WERI-Rb-1 (cell line): ENCODE measurements at regions not wholly inside any gene's neighbourhood (a gene's known extent, or its start where the extent isn't known, plus 50 kb on each side); places are given as distances from the start of the nearest gene placed in this dataset.

ENCODE experiments used
- DNase-seq: peaks from one replicate; pipeline ENCODE4 v3.0.0-alpha.2; 2020
- H3K27ac ChIP-seq: fragments of 250-450 bp; sonication (Bioruptor Pico); 2 replicates; pipeline ENCODE4 v1.5.1; 2020; ENCODE audit warnings: mild to moderate bottlenecking, moderate library complexity
- H3K27me3 ChIP-seq: fragments of 250-450 bp; sonication (Bioruptor Pico); 2 replicates; pipeline ENCODE4 v1.5.1; 2021; ENCODE audit warnings: mild to moderate bottlenecking, low read depth, moderate library complexity; ENCODE audit not compliant: insufficient read depth, severe bottlenecking
- H3K36me3 ChIP-seq: fragments of 250-450 bp; sonication (Bioruptor Pico); 2 replicates; pipeline ENCODE4 v1.5.1; 2020; ENCODE audit warnings: mild to moderate bottlenecking, moderate library complexity
- H3K4me3 ChIP-seq: 2 replicates; pipeline ENCODE4 v1.5.1; 2011; ENCODE audit warnings: low read depth, mild to moderate bottlenecking, control low read depth, low read length
- H3K9me3 ChIP-seq: fragments of 250-450 bp; sonication (Bioruptor Pico); 2 replicates; pipeline ENCODE4 v1.5.1; 2021; ENCODE audit warnings: mild to moderate bottlenecking, moderate library complexity; ENCODE audit not compliant: severe bottlenecking
- TF ChIP-seq, protein P1 (sequence below): IDR thresholded peaks from 2 replicates; pipeline ENCODE4 v1.5.1; 2011; ENCODE audit warnings: low read depth, mild to moderate bottlenecking, control low read depth, inconsistent platforms, low read length

DNA sequence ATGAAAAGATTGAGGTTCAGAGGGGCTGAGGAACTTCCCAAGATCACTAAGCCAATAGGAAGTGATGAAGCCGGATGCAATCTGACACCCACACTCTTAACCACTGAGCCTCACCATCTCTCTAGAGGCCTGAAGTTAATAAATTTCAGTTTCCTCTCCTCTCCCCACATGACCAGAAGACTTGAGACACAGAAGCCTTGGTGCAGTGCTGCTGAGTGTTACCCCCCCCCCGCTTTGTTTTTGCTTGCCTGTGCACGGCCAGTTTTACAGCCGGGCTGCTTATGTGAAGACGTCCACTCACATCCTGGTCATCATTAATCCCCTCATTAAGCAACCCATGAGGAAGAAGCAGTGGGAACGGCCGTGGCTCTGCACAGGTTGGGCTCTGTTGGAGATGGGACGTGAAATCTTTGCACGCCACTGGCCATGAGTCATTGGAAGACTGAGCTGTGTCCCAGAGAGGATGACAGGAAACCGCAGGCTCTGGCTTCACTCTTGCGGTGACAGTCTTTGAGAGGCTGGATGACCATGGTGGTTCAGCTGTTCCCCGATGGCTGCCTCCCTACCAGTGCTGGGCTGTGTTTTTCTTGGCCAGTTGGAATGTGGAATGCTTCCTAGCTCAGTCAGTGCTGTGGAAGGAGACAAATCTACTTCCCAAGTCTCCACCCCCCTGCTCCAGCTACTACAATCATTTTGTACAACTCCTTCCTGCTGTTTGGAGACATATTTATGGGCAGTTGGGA, 232.6 kb upstream of the LRTM1 start:
- no peak for DNase-seq
- Histone ChIP-seq H3K27me3 (no peaks in the 10 kb centered on the region), H3K4me3 (no peak overlapping the region), H3K27ac (no peak overlapping the region), H3K9me3 (no peaks in the 10 kb centered on the region), H3K36me3 (no peaks in the 10 kb centered on the region)
- TF ChIP-seq, protein P1, sequence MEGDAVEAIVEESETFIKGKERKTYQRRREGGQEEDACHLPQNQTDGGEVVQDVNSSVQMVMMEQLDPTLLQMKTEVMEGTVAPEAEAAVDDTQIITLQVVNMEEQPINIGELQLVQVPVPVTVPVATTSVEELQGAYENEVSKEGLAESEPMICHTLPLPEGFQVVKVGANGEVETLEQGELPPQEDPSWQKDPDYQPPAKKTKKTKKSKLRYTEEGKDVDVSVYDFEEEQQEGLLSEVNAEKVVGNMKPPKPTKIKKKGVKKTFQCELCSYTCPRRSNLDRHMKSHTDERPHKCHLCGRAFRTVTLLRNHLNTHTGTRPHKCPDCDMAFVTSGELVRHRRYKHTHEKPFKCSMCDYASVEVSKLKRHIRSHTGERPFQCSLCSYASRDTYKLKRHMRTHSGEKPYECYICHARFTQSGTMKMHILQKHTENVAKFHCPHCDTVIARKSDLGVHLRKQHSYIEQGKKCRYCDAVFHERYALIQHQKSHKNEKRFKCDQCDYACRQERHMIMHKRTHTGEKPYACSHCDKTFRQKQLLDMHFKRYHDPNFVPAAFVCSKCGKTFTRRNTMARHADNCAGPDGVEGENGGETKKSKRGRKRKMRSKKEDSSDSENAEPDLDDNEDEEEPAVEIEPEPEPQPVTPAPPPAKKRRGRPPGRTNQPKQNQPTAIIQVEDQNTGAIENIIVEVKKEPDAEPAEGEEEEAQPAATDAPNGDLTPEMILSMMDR = no peak

DNA sequence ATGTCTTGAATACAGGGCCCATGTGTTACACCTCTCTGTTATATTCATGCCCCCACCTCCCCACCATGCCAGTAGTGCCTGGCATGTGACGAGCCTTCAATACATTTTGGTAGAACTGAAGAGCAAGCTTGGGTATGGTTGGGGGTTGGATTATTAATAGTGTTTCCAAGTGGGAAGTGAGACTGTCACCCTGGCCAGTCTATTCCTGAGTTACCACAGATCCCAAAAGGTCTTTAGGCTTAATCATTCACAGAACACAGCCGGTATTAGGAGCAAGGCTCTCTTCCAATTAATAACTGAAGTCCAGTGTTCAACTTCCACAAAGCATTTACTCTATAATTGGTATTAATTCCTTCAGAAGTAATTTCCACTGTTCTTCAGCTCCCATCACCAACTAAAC, 231.9 kb upstream of the LRTM1 start:
- DNase-seq = no peak
- H3K9me3 ChIP-seq = no peaks in the 10 kb centered on the region
- no peaks in the 10 kb centered on the region for H3K36me3 ChIP-seq
- TF ChIP-seq, protein P1 = no peak
- no peak overlapping the region for H3K4me3 ChIP-seq
- H3K27me3 ChIP-seq = no peaks in the 10 kb centered on the region
- H3K27ac ChIP-seq = no peak overlapping the region

DNA sequence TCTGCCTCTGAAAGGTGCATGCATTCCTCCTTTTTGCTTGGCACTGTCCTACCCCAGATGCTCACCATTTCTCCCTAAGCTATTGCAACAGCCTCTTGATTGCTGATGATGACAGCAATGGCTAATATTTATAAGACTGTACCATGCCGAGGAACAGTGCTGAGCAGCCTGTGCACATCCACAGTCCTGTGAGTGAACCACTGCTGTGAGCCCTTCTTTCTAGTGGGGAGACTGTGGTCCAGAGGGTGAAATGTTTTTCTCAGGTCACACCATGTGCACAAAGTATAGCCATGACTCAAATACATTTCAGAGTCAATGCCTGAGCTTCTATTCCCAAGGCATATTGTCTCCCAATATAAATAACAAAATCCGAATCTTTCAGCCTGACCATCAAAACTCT, 231.2 kb upstream of the LRTM1 start:
- H3K27ac ChIP-seq = no peak overlapping the region
- no peak overlapping the region for H3K4me3 ChIP-seq
- H3K27me3 ChIP-seq = no peaks in the 10 kb centered on the region
- no peaks in the 10 kb centered on the region for H3K9me3 ChIP-seq
- TF ChIP-seq, protein P1 = no peak
- H3K36me3 ChIP-seq = no peaks in the 10 kb centered on the region
- DNase-seq = no peak

DNA sequence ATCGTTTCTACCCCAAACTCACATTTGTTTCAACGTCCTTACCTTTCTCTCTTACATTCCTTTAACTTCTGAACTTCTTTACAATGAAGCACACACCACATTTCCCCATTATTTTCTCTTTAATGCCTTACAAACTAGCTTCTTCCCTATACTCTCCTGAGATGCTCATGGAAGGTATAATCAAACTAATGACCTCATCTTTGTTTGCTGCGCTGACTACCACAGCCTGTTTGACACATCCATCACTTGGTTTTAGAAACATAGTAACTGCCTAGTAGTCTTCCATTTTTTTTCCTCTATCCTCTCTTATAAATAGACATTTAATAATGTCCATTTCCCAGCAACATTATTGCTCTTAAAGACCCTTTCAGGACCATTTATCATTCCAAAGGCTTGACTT, 230.5 kb upstream of the LRTM1 start:
- TF ChIP-seq, protein P1 = no peak
- Histone ChIP-seq H3K4me3 (no peak overlapping the region), H3K36me3 (no peaks in the 10 kb centered on the region), H3K9me3 (no peaks in the 10 kb centered on the region), H3K27me3 (no peaks in the 10 kb centered on the region), H3K27ac (no peak overlapping the region)
- no peak for DNase-seq

DNA sequence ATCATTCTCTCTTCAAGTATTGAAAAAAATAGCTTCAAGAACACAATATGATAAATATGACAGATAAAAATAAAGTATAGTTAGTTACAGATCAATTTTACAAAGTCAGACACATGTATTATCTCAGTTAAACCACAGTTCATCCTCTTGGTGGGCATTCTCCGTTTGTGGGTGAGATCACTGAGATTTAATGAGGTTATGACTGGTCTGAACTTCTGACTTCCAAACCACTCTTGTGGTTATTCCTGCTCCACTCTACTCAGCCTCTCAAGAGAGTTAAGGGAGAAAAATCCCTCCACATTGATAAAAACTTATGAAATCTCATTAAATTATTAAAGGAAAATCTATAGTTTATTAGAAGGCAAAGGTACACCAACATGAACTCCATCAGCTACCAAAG, 229.9 kb upstream of the LRTM1 start:
- Histone ChIP-seq H3K36me3 (no peaks in the 10 kb centered on the region), H3K27me3 (no peaks in the 10 kb centered on the region), H3K4me3 (no peak overlapping the region), H3K27ac (no peak overlapping the region), H3K9me3 (no peaks in the 10 kb centered on the region)
- TF ChIP-seq, protein P1 = no peak
- no peak for DNase-seq
